IMR-90 (cell line): ENCODE measurements at regions not wholly inside any gene's neighbourhood (a gene's known extent, or its start where the extent isn't known, plus 50 kb on each side); places are given as distances from the start of the nearest gene placed in this dataset.

Experiments
- RAD21 ChIP-seq: IDR thresholded peaks from 2 replicates; pipeline ENCODE4 v1.6.1; 2012; ENCODE audit warnings: low read length, improper control_type of control experiment
- TF ChIP-seq, protein P1 (sequence below): conservative IDR thresholded peaks from 2 replicates; pipeline ENCODE4 v1.5.1; 2012; ENCODE audit warnings: mild to moderate bottlenecking, low read depth, low read length, improper control_type of control experiment

- TF ChIP-seq, protein P1, sequence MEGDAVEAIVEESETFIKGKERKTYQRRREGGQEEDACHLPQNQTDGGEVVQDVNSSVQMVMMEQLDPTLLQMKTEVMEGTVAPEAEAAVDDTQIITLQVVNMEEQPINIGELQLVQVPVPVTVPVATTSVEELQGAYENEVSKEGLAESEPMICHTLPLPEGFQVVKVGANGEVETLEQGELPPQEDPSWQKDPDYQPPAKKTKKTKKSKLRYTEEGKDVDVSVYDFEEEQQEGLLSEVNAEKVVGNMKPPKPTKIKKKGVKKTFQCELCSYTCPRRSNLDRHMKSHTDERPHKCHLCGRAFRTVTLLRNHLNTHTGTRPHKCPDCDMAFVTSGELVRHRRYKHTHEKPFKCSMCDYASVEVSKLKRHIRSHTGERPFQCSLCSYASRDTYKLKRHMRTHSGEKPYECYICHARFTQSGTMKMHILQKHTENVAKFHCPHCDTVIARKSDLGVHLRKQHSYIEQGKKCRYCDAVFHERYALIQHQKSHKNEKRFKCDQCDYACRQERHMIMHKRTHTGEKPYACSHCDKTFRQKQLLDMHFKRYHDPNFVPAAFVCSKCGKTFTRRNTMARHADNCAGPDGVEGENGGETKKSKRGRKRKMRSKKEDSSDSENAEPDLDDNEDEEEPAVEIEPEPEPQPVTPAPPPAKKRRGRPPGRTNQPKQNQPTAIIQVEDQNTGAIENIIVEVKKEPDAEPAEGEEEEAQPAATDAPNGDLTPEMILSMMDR, result no peak
- TF ChIP-seq RAD21, result no peak
Observed at GRCh38 chr2:60370814-60371213, 182.6 kb downstream of the BCL11A start.
